Spleen (tissue), 11 donors: ENCODE measurements at regions not wholly inside any gene's neighbourhood (a gene's known extent, or its start where the extent isn't known, plus 50 kb on each side); places are given as distances from the start of the nearest gene placed in this dataset.

ENCODE experiments used
- DNase-seq: peaks from one replicate; pipeline ENCODE4 v3.0.0-alpha.2; 2020
- H3K27ac ChIP-seq, 8 donors: fragments of 200-600 bp; sonication (generic) in 7 of 8; 1 replicate in 4 of 8; 2 replicates in 4 of 8; pipeline versions ENCODE4 v1.5.0 to v1.8.0; 2016 to 2021; ENCODE audit warnings: inconsistent platforms in 4 of 8, mild to moderate bottlenecking in 4 of 8, moderate library complexity in 1 of 8
- H3K27me3 ChIP-seq, 7 donors: fragments of 200-600 bp; sonication (generic) in 6 of 7; replicated peaks in 1 of 7; 1 replicate in 4 of 7; 2 replicates in 3 of 7; pipeline versions ENCODE4 v1.5.0 to v1.8.0; 2016 to 2021; ENCODE audit warnings: inconsistent platforms in 3 of 7, mild to moderate bottlenecking in 1 of 7
- H3K36me3 ChIP-seq, 6 donors: fragments of 200-600 bp; sonication (generic) in 5 of 6; 1 replicate in 4 of 6; 2 replicates in 2 of 6; pipeline versions ENCODE4 v1.5.0 to v1.8.0; 2016 to 2021; ENCODE audit warnings: inconsistent platforms in 2 of 6
- H3K4me1 ChIP-seq, 6 donors: fragments of 200-600 bp; sonication (generic) in 5 of 6; 1 replicate in 3 of 6; 2 replicates in 3 of 6; pipeline versions ENCODE4 v1.5.0 to v1.8.0; 2016 to 2021; ENCODE audit warnings: inconsistent platforms in 3 of 6
- H3K4me3 ChIP-seq, 8 donors: fragments of 200-600 bp; sonication (generic) in 7 of 8; 1 replicate in 4 of 8; 2 replicates in 4 of 8; pipeline versions ENCODE4 v1.5.0 to v1.8.0; 2016 to 2021; ENCODE audit warnings: inconsistent platforms in 4 of 8, mild to moderate bottlenecking in 4 of 8, moderate library complexity in 2 of 8
- H3K9me3 ChIP-seq, 8 donors: fragments of 200-600 bp; sonication (generic) in 7 of 8; 1 replicate in 4 of 8; 2 replicates in 4 of 8; pipeline versions ENCODE4 v1.5.0 to v1.8.0; 2016 to 2021; ENCODE audit warnings: inconsistent platforms in 4 of 8
- POLR2A ChIP-seq, 3 donors: fragments of 450-650 bp; IDR thresholded peaks; one replicate each; pipeline ENCODE4 v1.5.1; 2017; ENCODE audit warnings: antibody characterized with exemption in 3 of 3, mild to moderate bottlenecking in 1 of 3
- POLR2AphosphoS5 ChIP-seq, 3 donors: sonication (generic); formaldehyde crosslinking; IDR thresholded peaks; one replicate each; pipeline ENCODE4 v1.5.1; 2017; ENCODE audit warnings: antibody characterized with exemption in 3 of 3
- WGBS, 5 donors: extraction: QIAGEN DNeasy Blood & Tissue Kit in 3 of 5; methylation state at CpG; one replicate each; pipeline versions ENCODE4 v1.1.5 to v1.1.7; 2013 to 2018; 5-methylcytosine and 5-hydroxymethylcytosine counted together
- intact Hi-C: fragments of 100-400 bp; cut with DNase I; formaldehyde crosslinking; loops from one replicate; pipeline ENCODE4 v1.15.0; 2023; ENCODE audit warnings: low total_unique reads
- TF ChIP-seq, protein P1 (sequence below), 11 experiments: fragments of 200-600 bp in 7 of 11; fragments of 450-650 bp in 4 of 11; sonication (generic) in 4 of 11; IDR thresholded peaks in 8 of 11; conservative IDR thresholded peaks in 3 of 11; 1 replicate in 7 of 11; 2 replicates in 4 of 11; pipeline versions ENCODE4 v1.4.0 to v1.8.0; 2016 to 2021; ENCODE audit warnings: antibody characterized with exemption in 11 of 11, inconsistent platforms in 4 of 11, mild to moderate bottlenecking in 1 of 11
- donor health status: healthy with polysubstance abuse.
- donor health status: DM: no; HTN: no; CAD: no; lungs with moderate emphysema.
- donor health status: DM: no; HTN: no; CAD: no.
- donor health status: Bipolar disorder and iron deficiency.
- donor health status: healthy.
- donor health status: DM: no; HTN: no; CAD: no.
- donor health status: DM: yes; HTN: yes; CAD: no.

DNA sequence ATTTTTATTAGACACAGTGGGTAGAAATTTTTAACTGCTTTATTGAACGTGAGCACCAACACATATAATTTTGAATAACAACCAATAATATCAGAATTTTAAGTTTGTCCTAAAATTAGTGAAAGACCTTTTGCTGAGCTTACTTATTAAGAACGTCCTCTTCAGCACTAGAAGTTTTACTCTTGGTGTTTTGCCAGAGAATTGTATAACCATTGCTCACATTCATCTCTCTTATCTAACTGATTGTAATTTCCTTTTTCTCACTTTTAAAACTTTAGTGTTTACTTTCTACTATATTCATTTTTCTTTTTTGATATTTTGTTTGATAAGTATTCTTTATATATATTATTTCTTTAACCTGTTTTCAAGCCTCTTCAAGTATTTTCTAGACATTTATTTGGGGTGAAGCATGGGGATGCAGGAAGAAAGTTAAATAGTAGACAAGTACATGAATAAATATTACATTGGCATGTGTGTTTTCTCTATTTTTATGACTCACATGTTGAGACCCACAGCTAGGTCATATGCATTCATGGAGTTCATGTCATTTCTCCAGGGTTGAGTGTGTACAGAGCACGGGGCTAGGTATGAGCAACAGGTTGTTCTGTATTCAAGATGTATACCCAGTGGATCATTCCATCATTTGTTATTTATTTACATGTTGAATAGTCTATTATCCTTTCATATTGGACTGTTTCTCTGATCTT is 90.6 kb downstream of the ATP6V1G3 start:
- TF ChIP-seq POLR2AphosphoS5 (IDR thresholded peaks at IDR 0.05) (no peak), POLR2A (IDR thresholded peaks at IDR 0.05) (no peak)
- TF ChIP-seq, protein P1, sequence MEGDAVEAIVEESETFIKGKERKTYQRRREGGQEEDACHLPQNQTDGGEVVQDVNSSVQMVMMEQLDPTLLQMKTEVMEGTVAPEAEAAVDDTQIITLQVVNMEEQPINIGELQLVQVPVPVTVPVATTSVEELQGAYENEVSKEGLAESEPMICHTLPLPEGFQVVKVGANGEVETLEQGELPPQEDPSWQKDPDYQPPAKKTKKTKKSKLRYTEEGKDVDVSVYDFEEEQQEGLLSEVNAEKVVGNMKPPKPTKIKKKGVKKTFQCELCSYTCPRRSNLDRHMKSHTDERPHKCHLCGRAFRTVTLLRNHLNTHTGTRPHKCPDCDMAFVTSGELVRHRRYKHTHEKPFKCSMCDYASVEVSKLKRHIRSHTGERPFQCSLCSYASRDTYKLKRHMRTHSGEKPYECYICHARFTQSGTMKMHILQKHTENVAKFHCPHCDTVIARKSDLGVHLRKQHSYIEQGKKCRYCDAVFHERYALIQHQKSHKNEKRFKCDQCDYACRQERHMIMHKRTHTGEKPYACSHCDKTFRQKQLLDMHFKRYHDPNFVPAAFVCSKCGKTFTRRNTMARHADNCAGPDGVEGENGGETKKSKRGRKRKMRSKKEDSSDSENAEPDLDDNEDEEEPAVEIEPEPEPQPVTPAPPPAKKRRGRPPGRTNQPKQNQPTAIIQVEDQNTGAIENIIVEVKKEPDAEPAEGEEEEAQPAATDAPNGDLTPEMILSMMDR (IDR thresholded peaks at IDR 0.05 in 8 of 11, conservative IDR thresholded peaks at IDR 0.05 in 3 of 11), result no peak
- intact Hi-C loops, result no loop called here
- no peak overlapping the region for H3K27ac ChIP-seq
- H3K4me3 ChIP-seq, result no peak overlapping the region
- DNase-seq, result no peak
- no peaks in the 10 kb centered on the region for H3K9me3 ChIP-seq
- H3K4me1 ChIP-seq, result peaks cover 0 to 7% (median 0%) of the 10 kb centered on the region in 6 donors
- no peaks in the 10 kb centered on the region for H3K36me3 ChIP-seq
- H3K27me3 ChIP-seq, result no peaks in the 10 kb centered on the region
- WGBS, 5 donors, result 29 to 62% (median 57%) methylated on average over 3 of the region's 3 CpGs

DNA sequence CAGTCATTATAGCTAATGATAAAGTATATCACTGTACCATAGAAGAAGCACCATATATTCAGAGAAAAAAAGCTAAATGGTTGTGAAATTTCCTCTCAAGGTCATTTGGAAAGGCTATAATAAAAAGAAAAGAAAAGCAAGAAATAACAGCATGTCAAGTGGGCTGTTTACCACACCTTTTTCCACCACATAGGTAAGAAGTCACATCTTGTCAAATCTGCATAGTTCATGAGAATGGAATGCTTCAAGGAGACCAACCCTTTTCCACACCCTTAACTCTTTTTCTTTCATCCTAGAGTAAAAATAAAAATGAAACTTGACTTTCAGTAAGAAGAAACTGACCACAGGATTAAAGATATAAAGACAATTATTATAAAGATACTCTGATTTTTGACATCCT is 91.2 kb downstream of the ATP6V1G3 start:
- TF ChIP-seq POLR2AphosphoS5 (IDR thresholded peaks at IDR 0.05), result no peak
- no peak for TF ChIP-seq POLR2A (IDR thresholded peaks at IDR 0.05)
- TF ChIP-seq, protein P1 (IDR thresholded peaks at IDR 0.05 in 8 of 11, conservative IDR thresholded peaks at IDR 0.05 in 3 of 11), result no peak

DNA sequence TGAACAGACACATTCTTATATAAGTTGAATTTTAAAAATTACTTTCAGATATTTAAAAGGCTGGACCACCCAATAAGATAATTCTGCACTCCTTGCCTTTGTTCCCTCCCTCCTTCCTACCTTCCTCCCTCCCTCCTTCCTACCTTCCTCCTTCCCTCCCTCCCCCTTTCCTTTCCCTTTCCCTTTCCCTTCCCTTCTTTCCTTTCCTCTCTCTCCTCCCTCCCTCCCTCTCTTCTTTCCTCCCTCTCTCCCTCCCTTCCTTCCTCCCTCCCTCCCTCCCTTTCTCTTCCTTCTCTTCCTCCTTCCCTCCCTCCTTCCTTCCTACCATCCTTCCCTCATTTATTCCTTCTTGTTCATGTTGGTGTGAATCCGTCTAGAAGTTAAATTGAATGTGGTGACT is 93.0 kb downstream of the ATP6V1G3 start:
- intact Hi-C loops, result no loop called here
- Histone ChIP-seq H3K27me3 (no peaks in the 10 kb centered on the region), H3K4me1 (peaks cover 0 to 7% (median 0%) of the 10 kb centered on the region in 6 donors), H3K9me3 (no peaks in the 10 kb centered on the region), H3K27ac (no peak overlapping the region), H3K36me3 (no peaks in the 10 kb centered on the region), H3K4me3 (no peak overlapping the region)
- TF ChIP-seq, protein P1 (IDR thresholded peaks at IDR 0.05 in 8 of 11, conservative IDR thresholded peaks at IDR 0.05 in 3 of 11), result no peak
- TF ChIP-seq POLR2AphosphoS5 (IDR thresholded peaks at IDR 0.05) (no peak), POLR2A (IDR thresholded peaks at IDR 0.05) (no peak)
- WGBS, 5 donors, result 81 to 96% (median 87%) methylated on average over 1 of the region's 1 CpG
- no peak for DNase-seq

More for the DNA sequence above, 91.2 kb downstream of the ATP6V1G3 start:
- Histone ChIP-seq H3K4me1 (peaks cover 0 to 7% (median 0%) of the 10 kb centered on the region in 6 donors), H3K27ac (no peak overlapping the region), H3K27me3 (no peaks in the 10 kb centered on the region), H3K9me3 (no peaks in the 10 kb centered on the region), H3K36me3 (no peaks in the 10 kb centered on the region), H3K4me3 (no peak overlapping the region)
- intact Hi-C loops, result no loop called here
- DNase-seq, result no peak

DNA sequence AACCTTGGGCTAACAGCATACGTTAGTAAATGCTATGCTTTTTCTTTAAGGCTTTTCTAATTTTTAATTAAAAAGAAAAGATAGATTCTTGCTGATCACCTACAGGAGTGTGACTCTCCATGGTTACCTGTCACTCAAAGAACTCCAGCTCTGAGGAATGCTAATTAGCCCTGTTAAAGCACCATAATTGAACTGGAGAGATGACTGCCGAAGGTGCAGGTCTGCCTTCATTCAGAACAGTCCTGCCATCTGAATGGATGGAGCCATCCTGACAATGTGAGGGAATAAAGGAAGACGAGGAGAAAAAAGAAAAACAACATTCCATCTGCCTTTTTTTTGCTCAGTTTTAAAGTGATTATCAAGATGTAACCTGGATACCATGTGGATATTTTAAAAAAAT is 94.6 kb downstream of the ATP6V1G3 start:
- no peaks in the 10 kb centered on the region for H3K36me3 ChIP-seq
- no peak overlapping the region for H3K4me3 ChIP-seq
- TF ChIP-seq POLR2AphosphoS5 (IDR thresholded peaks at IDR 0.05), result no peak
- TF ChIP-seq POLR2A (IDR thresholded peaks at IDR 0.05), result no peak
- TF ChIP-seq, protein P1 (IDR thresholded peaks at IDR 0.05 in 8 of 11, conservative IDR thresholded peaks at IDR 0.05 in 3 of 11), result no peak
- 83 to 93% (median 86%) methylated on average over 3 of the region's 3 CpGs for WGBS, 5 donors
- H3K9me3 ChIP-seq, result no peaks in the 10 kb centered on the region
- no peaks in the 10 kb centered on the region for H3K27me3 ChIP-seq
- no peak for DNase-seq
- intact Hi-C loops, result no loop called here
- no peak overlapping the region for H3K27ac ChIP-seq
- peaks cover 0 to 7% (median 0%) of the 10 kb centered on the region in 6 donors for H3K4me1 ChIP-seq
